ENCODE measurements at regions not wholly inside any gene's neighbourhood (a gene's known extent, or its start where the extent isn't known, plus 50 kb on each side); places are given as distances from the start of the nearest gene placed in this dataset.

- DNase-seq = no peak
These were observed 319.1 kb downstream of the MED10 start for GRCh38 chr5:6059137-6059800.

GRCh38 chr5:6058055-6058715, 320.2 kb downstream of the MED10 start:
- no peak for DNase-seq

- DNase-seq = no peak
These were observed 322.1 kb downstream of the MED10 start for GRCh38 chr5:6056280-6056679.

- DNase-seq = no peak
These were observed 328.7 kb downstream of the MED10 start for GRCh38 chr5:6049662-6050061.

- DNase-seq = no peak
These were observed 329.6 kb downstream of the MED10 start for GRCh38 chr5:6048746-6049145.

- no peak for DNase-seq
These were observed 331.9 kb downstream of the MED10 start for GRCh38 chr5:6046296-6046967.

- no peak for DNase-seq
These were observed 334.6 kb downstream of the MED10 start for GRCh38 chr5:6043491-6044310.

GRCh38 chr5:6041977-6042550, 336.3 kb downstream of the MED10 start:
- no peak for DNase-seq

- no peak for DNase-seq
These were observed 339.2 kb downstream of the MED10 start for GRCh38 chr5:6039111-6039510.

GRCh38 chr5:6036006-6036405, 342.3 kb downstream of the MED10 start:
- DNase-seq = no peak

- DNase-seq = no peak
These were observed 348.5 kb downstream of the MED10 start for GRCh38 chr5:6029811-6030271.

GRCh38 chr5:6026766-6027406, 351.5 kb downstream of the MED10 start:
- DNase-seq = peak in 1 of 2 donors; percentile 4

GRCh38 chr5:6019612-6020011, 358.7 kb downstream of the MED10 start:
- DNase-seq = no peak

GRCh38 chr5:6013506-6013905, 364.8 kb downstream of the MED10 start:
- no peak for DNase-seq

- no peak for DNase-seq
These were observed 367.1 kb downstream of the MED10 start for GRCh38 chr5:6011199-6011598.

- no peak for DNase-seq
These were observed 371.5 kb downstream of the MED10 start for GRCh38 chr5:6006838-6007314.

GRCh38 chr5:6003040-6003825, 375.1 kb downstream of the MED10 start:
- no peak for DNase-seq

GRCh38 chr5:6000867-6001266, 377.5 kb downstream of the MED10 start:
- DNase-seq = no peak

- no peak for DNase-seq
These were observed 382.5 kb downstream of the MED10 start for GRCh38 chr5:5995819-5996218.

GRCh38 chr5:5986492-5987178, 391.7 kb downstream of the MED10 start:
- DNase-seq = no peak

GRCh38 chr5:5985332-5985731, 393.0 kb downstream of the MED10 start:
- DNase-seq = no peak
